ENCODE measurements at regions not wholly inside any gene's neighbourhood (a gene's known extent, or its start where the extent isn't known, plus 50 kb on each side); places are given as distances from the start of the nearest gene placed in this dataset.
"Not testable (repeated sequence)": the region's sequence is repeated elsewhere in the genome, so short reads cannot be mapped to it uniquely, and the experiment has no call there.

- DNase-seq (ENCODE audit: low read depth, low spot score): no peak
Observed at GRCh38 chrX:12052109-12052508, 86.2 kb upstream of the FRMPD4 start.

GRCh38 chrX:12058087-12058486 is 80.2 kb upstream of the FRMPD4 start:
- DNase-seq (ENCODE audit: low read depth, low spot score): no peak

GRCh38 chrX:12060489-12061260 is 77.6 kb upstream of the FRMPD4 start:
- no peak for DNase-seq (ENCODE audit: low read depth, low spot score)

- peak; percentile 5 for DNase-seq (ENCODE audit: low read depth, low spot score)
Observed at GRCh38 chrX:12065251-12065650, 73.0 kb upstream of the FRMPD4 start.

GRCh38 chrX:12076046-12076445 is 62.2 kb upstream of the FRMPD4 start:
- DNase-seq (ENCODE audit: low read depth, low spot score): no peak

GRCh38 chrX:12080265-12080664 is 58.0 kb upstream of the FRMPD4 start:
- DNase-seq (ENCODE audit: low read depth, low spot score): peak; percentile 9

GRCh38 chrX:12082959-12083358 is 55.3 kb upstream of the FRMPD4 start:
- DNase-seq (ENCODE audit: low read depth, low spot score): not testable (repeated sequence)
